ENCODE measurements at regions not wholly inside any gene's neighbourhood (a gene's known extent, or its start where the extent isn't known, plus 50 kb on each side); places are given as distances from the start of the nearest gene placed in this dataset.

GRCh38 chr3:13207578-13207922, 134.3 kb upstream of the IQSEC1 start:
- H3K36me3 ChIP-seq (ENCODE audit: low read depth), result no peaks in the 10 kb centered on the region
- H3K9me3 ChIP-seq (ENCODE audit: insufficient read depth, low read depth), result no peaks in the 10 kb centered on the region
- DNase-seq, result no peak
- ChIA-PET CTCF (no interaction called here), POLR2A (ENCODE audit: unreplicated experiment) (no interaction called here)
- H4K20me1 ChIP-seq (ENCODE audit: insufficient read depth), result no peaks in the 10 kb centered on the region
- H3K4me2 ChIP-seq, result no peak overlapping the region
- no peaks in the 10 kb centered on the region; the same call in 1 of the 2 replicates for H3F3A ChIP-seq (ENCODE audit: insufficient read depth, low read depth)
- no peak overlapping the region for H3K27ac ChIP-seq
- no peak overlapping the region for H3K4me3 ChIP-seq
- BruUV-seq (replicated peaks), result no TSS peak
- TF ChIP-seq EZH2 (IDR thresholded peaks at IDR 0.05; ENCODE audit: low read depth), result no peak
- TF ChIP-seq, protein P1, sequence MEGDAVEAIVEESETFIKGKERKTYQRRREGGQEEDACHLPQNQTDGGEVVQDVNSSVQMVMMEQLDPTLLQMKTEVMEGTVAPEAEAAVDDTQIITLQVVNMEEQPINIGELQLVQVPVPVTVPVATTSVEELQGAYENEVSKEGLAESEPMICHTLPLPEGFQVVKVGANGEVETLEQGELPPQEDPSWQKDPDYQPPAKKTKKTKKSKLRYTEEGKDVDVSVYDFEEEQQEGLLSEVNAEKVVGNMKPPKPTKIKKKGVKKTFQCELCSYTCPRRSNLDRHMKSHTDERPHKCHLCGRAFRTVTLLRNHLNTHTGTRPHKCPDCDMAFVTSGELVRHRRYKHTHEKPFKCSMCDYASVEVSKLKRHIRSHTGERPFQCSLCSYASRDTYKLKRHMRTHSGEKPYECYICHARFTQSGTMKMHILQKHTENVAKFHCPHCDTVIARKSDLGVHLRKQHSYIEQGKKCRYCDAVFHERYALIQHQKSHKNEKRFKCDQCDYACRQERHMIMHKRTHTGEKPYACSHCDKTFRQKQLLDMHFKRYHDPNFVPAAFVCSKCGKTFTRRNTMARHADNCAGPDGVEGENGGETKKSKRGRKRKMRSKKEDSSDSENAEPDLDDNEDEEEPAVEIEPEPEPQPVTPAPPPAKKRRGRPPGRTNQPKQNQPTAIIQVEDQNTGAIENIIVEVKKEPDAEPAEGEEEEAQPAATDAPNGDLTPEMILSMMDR (conservative IDR thresholded peaks at IDR 0.05), result no peak
- no peaks in the 10 kb centered on the region for H3K79me2 ChIP-seq (ENCODE audit: low read depth)
- intact Hi-C loops (cut with micrococcal nuclease; ENCODE audit: unreplicated experiment), result no loop called here
- H3K9me2 ChIP-seq (ENCODE audit: insufficient read depth), result no peaks in the 10 kb centered on the region
- no peak overlapping the region for H2AFZ ChIP-seq
- no peaks in the 10 kb centered on the region for H3K27me3 ChIP-seq (ENCODE audit: insufficient read depth, low read depth)
- H3K4me1 ChIP-seq (replicated peaks; ENCODE audit: insufficient read depth), result no peaks in the 10 kb centered on the region

- intact Hi-C loops (cut with micrococcal nuclease; ENCODE audit: unreplicated experiment), result no loop called here
- Histone ChIP-seq H3K9me2 (ENCODE audit: insufficient read depth) (no peaks in the 10 kb centered on the region), H3K4me3 (no peak overlapping the region), H3K79me2 (ENCODE audit: low read depth) (no peaks in the 10 kb centered on the region), H3K27me3 (ENCODE audit: insufficient read depth, low read depth) (no peaks in the 10 kb centered on the region), H3F3A (ENCODE audit: insufficient read depth, low read depth) (no peaks in the 10 kb centered on the region), H3K27ac (no peak overlapping the region), H3K9me3 (ENCODE audit: insufficient read depth, low read depth) (no peaks in the 10 kb centered on the region), H3K4me1 (replicated peaks; ENCODE audit: insufficient read depth) (no peaks in the 10 kb centered on the region), H3K4me2 (no peak overlapping the region), H2AFZ (no peak overlapping the region), H3K36me3 (ENCODE audit: low read depth) (no peaks in the 10 kb centered on the region), H4K20me1 (ENCODE audit: insufficient read depth) (no peaks in the 10 kb centered on the region)
- ChIA-PET POLR2A (ENCODE audit: unreplicated experiment) (interaction anchor here (0.6 kb wide), 1 partner anchor 9 kb away, joined by 3 read pairs; no protein-coding TSS in a partner anchor), CTCF (no interaction called here)
- no TSS peak for BruUV-seq (replicated peaks)
- no peak for DNase-seq
- no peak for TF ChIP-seq EZH2 (IDR thresholded peaks at IDR 0.05; ENCODE audit: low read depth)
Measured at GRCh38 chr3:13206799-13207577, 133.8 kb upstream of the IQSEC1 start.

GRCh38 chr3:13205567-13206143, 132.4 kb upstream of the IQSEC1 start:
- TF ChIP-seq, protein P1 (conservative IDR thresholded peaks at IDR 0.05), result no peak
- TF ChIP-seq EZH2 (IDR thresholded peaks at IDR 0.05; ENCODE audit: low read depth), result no peak
- Histone ChIP-seq H3K79me2 (ENCODE audit: low read depth) (no peaks in the 10 kb centered on the region), H3K36me3 (ENCODE audit: low read depth) (no peaks in the 10 kb centered on the region), H4K20me1 (ENCODE audit: insufficient read depth) (no peaks in the 10 kb centered on the region), H3K9me2 (ENCODE audit: insufficient read depth) (no peaks in the 10 kb centered on the region), H3K4me3 (no peak overlapping the region), H3K4me1 (replicated peaks; ENCODE audit: insufficient read depth) (no peaks in the 10 kb centered on the region), H3K9me3 (ENCODE audit: insufficient read depth, low read depth) (no peaks in the 10 kb centered on the region), H3K4me2 (no peak overlapping the region), H2AFZ (no peak overlapping the region), H3K27ac (no peak overlapping the region), H3K27me3 (ENCODE audit: insufficient read depth, low read depth) (no peaks in the 10 kb centered on the region), H3F3A (ENCODE audit: insufficient read depth, low read depth) (no peaks in the 10 kb centered on the region)
- CTCF ChIA-PET, result no interaction called here
- POLR2A ChIA-PET (ENCODE audit: unreplicated experiment), result no interaction called here
- intact Hi-C loops (cut with micrococcal nuclease; ENCODE audit: unreplicated experiment), result no loop called here
- DNase-seq, result no peak
- no TSS peak for BruUV-seq (replicated peaks)
